ENCODE measurements at regions not wholly inside any gene's neighbourhood (a gene's known extent, or its start where the extent isn't known, plus 50 kb on each side); places are given as distances from the start of the nearest gene placed in this dataset.
"Not testable (repeated sequence)": the region's sequence is repeated elsewhere in the genome, so short reads cannot be mapped to it uniquely, and the experiment has no call there.

- DNase-seq (ENCODE audit: low read depth); H3K4me3 ChIP-seq (ENCODE audit: low read depth, low read length): not testable (repeated sequence)
Measured at GRCh38 chr15:22194739-22195617, 114.7 kb downstream of the OR4M2 start.

DNA sequence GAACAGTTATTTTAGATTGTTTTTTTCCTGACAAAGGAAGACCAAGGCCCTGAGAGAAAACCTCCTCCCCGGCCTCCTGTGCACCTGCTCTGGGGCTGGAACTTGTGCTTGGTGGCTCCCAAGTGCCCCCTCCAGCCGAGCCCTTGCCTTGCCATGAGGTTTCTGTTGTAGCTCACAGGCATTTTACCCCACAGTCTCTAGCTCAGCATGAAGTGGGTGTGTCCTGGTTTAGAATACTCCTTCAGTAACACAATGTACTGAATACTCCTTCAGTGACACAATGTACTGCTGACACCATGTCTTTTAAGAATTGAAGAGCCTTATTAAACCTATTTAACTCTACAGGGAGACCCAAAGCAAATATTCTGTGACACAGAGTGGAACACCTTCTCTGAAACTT lies 116.1 kb downstream of the OR4M2 start:
- H3K4me3 ChIP-seq (ENCODE audit: low read depth, low read length); DNase-seq (ENCODE audit: low read depth): not testable (repeated sequence)

- not testable (repeated sequence) for H3K4me3 ChIP-seq (ENCODE audit: low read depth, low read length); DNase-seq (ENCODE audit: low read depth)
Measured at GRCh38 chr15:22200417-22200816, 120.1 kb downstream of the OR4M2 start.

DNA sequence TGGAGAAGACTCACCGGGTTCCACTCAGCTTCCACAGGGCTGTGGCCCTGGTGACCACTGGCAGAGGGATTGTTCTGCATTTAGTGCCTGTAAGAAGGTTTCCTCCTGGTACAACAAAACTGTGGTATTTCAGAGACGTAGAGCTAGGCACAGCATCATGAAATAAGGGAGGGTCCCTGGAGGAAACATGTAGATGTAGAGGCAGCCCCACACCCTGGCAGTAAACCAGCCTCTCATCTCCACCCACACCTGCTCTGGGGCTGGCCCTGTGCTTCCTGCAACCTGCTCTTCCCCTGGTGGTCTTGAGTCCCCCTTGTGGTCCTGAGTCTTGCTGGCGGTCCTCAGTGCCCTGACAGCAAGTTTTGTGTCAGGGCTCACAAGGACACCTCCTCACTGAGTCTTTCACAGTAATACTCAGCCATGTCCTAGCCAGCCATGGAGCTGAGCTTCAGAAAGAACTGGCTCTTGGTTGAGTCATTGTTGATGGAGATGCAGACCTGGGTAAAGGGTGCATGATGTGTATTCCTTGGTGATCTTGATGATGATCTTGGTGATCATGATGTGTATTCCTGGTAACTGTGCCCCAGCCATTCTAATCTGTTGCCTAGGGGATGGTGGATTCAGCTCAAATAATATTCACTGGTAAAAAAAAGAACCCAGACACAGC lies 121.8 kb downstream of the OR4M2 start:
- DNase-seq (ENCODE audit: low read depth); H3K4me3 ChIP-seq (ENCODE audit: low read depth, low read length): not testable (repeated sequence)

DNA sequence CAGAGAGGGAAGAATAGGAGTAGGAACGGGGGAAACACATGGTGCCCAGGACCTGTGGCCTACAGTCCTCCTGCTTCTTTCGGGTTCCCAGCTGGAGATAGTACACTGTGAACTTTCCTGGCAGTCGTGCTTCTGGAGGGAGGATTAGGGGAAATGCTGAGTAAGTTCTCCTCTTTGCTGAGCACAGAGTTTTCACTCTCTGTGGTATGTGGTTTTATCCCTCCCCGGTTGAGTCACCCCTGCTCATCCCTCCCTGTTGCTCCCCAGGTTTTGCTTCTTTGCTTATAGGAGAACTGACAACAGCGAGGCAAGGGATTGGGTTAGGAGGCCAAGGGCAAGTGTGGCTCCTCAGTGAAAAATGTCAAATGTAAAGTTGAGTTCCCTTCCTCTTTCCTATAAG lies 122.9 kb downstream of the OR4M2 start:
- not testable (repeated sequence) for DNase-seq (ENCODE audit: low read depth); H3K4me3 ChIP-seq (ENCODE audit: low read depth, low read length)

GRCh38 chr15:22209086-22209485 lies 128.8 kb downstream of the OR4M2 start:
- H3K4me3 ChIP-seq (ENCODE audit: low read depth, low read length); DNase-seq (ENCODE audit: low read depth): not testable (repeated sequence)

GRCh38 chr15:22222596-22222995 lies 142.3 kb downstream of the OR4M2 start:
- DNase-seq (ENCODE audit: low read depth); H3K4me3 ChIP-seq (ENCODE audit: low read depth, low read length): not testable (repeated sequence)

- peak; percentile 10 for DNase-seq (ENCODE audit: low read depth)
- H3K4me3 ChIP-seq (ENCODE audit: low read depth, low read length): no peak overlapping the region
- no peak for TF ChIP-seq CTCF (IDR thresholded peaks at IDR 0.05; ENCODE audit: low read depth, low read length)
- TF ChIP-seq MYC (IDR thresholded peaks at IDR 0.05; ENCODE audit: low read depth, low read length): no peak
- TF ChIP-seq POLR2A (IDR thresholded peaks at IDR 0.05; ENCODE audit: extremely low read depth, insufficient read length): no peak
- TF ChIP-seq, protein P1, sequence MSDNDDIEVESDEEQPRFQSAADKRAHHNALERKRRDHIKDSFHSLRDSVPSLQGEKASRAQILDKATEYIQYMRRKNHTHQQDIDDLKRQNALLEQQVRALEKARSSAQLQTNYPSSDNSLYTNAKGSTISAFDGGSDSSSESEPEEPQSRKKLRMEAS (IDR thresholded peaks at IDR 0.05; ENCODE audit: low read depth, low read length): no peak
Measured at GRCh38 chr15:22224241-22224671, 143.9 kb downstream of the OR4M2 start.

GRCh38 chr15:22224961-22225360 lies 144.6 kb downstream of the OR4M2 start:
- not testable (repeated sequence) for H3K4me3 ChIP-seq (ENCODE audit: low read depth, low read length); DNase-seq (ENCODE audit: low read depth)

DNA sequence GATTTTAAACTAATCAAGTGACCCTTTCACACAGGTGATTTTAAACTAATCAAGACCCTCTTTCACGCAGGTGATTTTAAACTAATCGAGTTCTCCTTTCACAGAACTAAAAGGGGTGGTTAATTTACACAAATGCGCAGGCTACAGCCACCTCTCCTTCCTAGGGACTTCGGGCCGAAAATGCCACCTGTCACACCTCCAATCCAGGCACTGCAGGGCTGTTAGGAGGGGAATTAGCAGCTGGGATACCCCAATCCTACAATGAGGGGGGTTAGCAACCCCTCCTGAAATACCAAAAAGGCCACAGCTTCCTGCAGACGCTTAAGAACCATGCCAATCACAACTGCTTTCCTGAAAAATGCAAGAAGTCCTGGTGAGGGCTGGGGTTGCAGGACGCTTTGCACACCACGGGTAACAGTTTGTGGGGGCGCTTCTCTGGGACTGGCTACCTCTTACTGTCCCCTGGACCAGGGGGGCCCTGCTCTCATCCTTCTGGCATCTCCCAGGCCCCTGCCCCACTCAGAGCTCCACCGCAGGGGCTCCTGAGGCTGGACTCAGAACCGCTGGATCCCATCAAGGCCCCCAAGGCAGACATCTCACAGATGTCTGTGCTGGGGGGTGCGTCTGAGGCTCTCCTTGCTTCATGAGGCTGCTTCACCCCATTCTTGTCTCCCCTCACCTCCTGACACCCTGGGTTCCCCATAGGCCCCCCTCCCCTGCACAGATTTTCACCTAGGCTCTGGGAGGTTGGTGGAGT lies 145.9 kb downstream of the OR4M2 start:
- TF ChIP-seq, protein P1 (IDR thresholded peaks at IDR 0.05; ENCODE audit: low read depth, low read length): no peak
- TF ChIP-seq POLR2A (IDR thresholded peaks at IDR 0.05; ENCODE audit: extremely low read depth, insufficient read length): no peak
- TF ChIP-seq CTCF (IDR thresholded peaks at IDR 0.05; ENCODE audit: low read depth, low read length): no peak
- no peak for TF ChIP-seq MYC (IDR thresholded peaks at IDR 0.05; ENCODE audit: low read depth, low read length)
- no peak for DNase-seq (ENCODE audit: low read depth)
- no peak overlapping the region for H3K4me3 ChIP-seq (ENCODE audit: low read depth, low read length)
